ENCODE measurements at regions not wholly inside any gene's neighbourhood (a gene's known extent, or its start where the extent isn't known, plus 50 kb on each side); places are given as distances from the start of the nearest gene placed in this dataset.

GRCh38 chr15:66840615-66841390 lies 138.8 kb downstream of the SMAD6 start:
- TF ChIP-seq RFX5 (IDR thresholded peaks at IDR 0.05; ENCODE audit: low read depth, low read length) (no peak), POLR2A (IDR thresholded peaks at IDR 0.05; ENCODE audit: low read depth, low read length) (no peak), CTCF (IDR thresholded peaks at IDR 0.05 in 2 of 3, conservative IDR thresholded peaks at IDR 0.05 in 1 of 3; ENCODE audit: control insufficient read depth in 2 of 3, extremely low read depth in 1 of 3, insufficient read depth in 1 of 3, low read depth in 3 of 3, low read length in 3 of 3) (no peak), BHLHE40 (IDR thresholded peaks at IDR 0.05; ENCODE audit: borderline replicate concordance in 1 of 2, low read depth in 2 of 2, low read length in 1 of 2) (no peak), MTA3 (IDR thresholded peaks at IDR 0.05; ENCODE audit: borderline replicate concordance, low read length) (no peak), TAF1 (IDR thresholded peaks at IDR 0.05; ENCODE audit: borderline replicate concordance, low read depth, low read length) (no peak), MAX (IDR thresholded peaks at IDR 0.05; ENCODE audit: low read depth, low read length) (no peak), ATF3 (IDR thresholded peaks at IDR 0.05; ENCODE audit: borderline replicate concordance, extremely low read depth, low read depth, low read length) (no peak)
